WTC11 (cell line): ENCODE measurements at regions not wholly inside any gene's neighbourhood (a gene's known extent, or its start where the extent isn't known, plus 50 kb on each side); places are given as distances from the start of the nearest gene placed in this dataset.

Experiments used
- ATAC-seq: fragments of 200-7000 bp; cut with Tn5 transposase; 2 replicates; pipeline ENCODE4 v1.10.0; 2021; ENCODE audit warnings: mild to moderate bottlenecking, moderate library complexity
- CTCF ChIA-PET: fragments of 300-600 bp; sonication (Branson Sonifier 250); formaldehyde crosslinking; loops from one replicate; lab custom pipeline; 2021; ENCODE audit warnings: antibody characterized with exemption; lab: Charles Lee
- POLR2A ChIA-PET: fragments of 350-600 bp; sonication (Branson Sonifier 250); formaldehyde crosslinking; loops from one replicate; lab custom pipeline; 2021; ENCODE audit warnings: antibody characterized with exemption; lab: Charles Lee
- DNase-seq: peaks from one replicate; pipeline ENCODE4 v3.0.0; 2021; ENCODE audit warnings: low spot score
- H3K27ac Mint-ChIP-seq: 2 replicates; pipeline ENCODE4 v1.8.0; 2021; ENCODE audit warnings: mixed read lengths
- H3K27me3 Mint-ChIP-seq: 2 replicates; pipeline ENCODE4 v1.8.0; 2021; ENCODE audit warnings: low read depth, mild to moderate bottlenecking, moderate library complexity, mixed read lengths
- H3K36me3 Mint-ChIP-seq: 2 replicates; pipeline ENCODE4 v1.8.0; 2021; ENCODE audit warnings: mixed read lengths
- H3K4me1 Mint-ChIP-seq: 2 replicates; pipeline ENCODE4 v1.8.0; 2022; ENCODE audit warnings: mixed read lengths
- H3K4me3 Mint-ChIP-seq: 2 replicates; pipeline ENCODE4 v1.8.0; 2021; ENCODE audit warnings: mild to moderate bottlenecking, moderate library complexity, mixed read lengths
- H3K9me3 Mint-ChIP-seq: 2 replicates; pipeline ENCODE4 v1.8.0; 2021; ENCODE audit warnings: mixed read lengths
- AFF4 ChIP-seq: sonication (generic); formaldehyde crosslinking; IDR thresholded peaks from 2 replicates; pipeline ENCODE4 v1.8.1; 2023; ENCODE audit warnings: mild to moderate bottlenecking, missing genetic modification reagents, borderline replicate concordance
- ATF1 ChIP-seq: sonication (generic); formaldehyde crosslinking; IDR thresholded peaks from 2 replicates; pipeline ENCODE4 v1.8.1; 2023; ENCODE audit warnings: mild to moderate bottlenecking, moderate library complexity, missing genetic modification reagents
- CREB1 ChIP-seq: sonication (generic); formaldehyde crosslinking; IDR thresholded peaks from 2 replicates; pipeline ENCODE4 v1.8.0; 2023; ENCODE audit warnings: mild to moderate bottlenecking, missing genetic modification reagents
- CREM ChIP-seq: sonication (generic); formaldehyde crosslinking; IDR thresholded peaks from 2 replicates; pipeline ENCODE4 v1.8.1; 2022; ENCODE audit warnings: mild to moderate bottlenecking, missing genetic modification reagents, moderate library complexity
- CTCF ChIP-seq: fragments of 200-600 bp; IDR thresholded peaks from 2 replicates; pipeline ENCODE4 v1.8.0; 2022; ENCODE audit warnings: antibody characterized with exemption
- IRF2 ChIP-seq: sonication (generic); formaldehyde crosslinking; IDR thresholded peaks from 2 replicates; pipeline ENCODE4 v1.8.0; 2022; ENCODE audit warnings: low read depth, missing genetic modification reagents, borderline replicate concordance
- MXD4 ChIP-seq: fragments of 250-450 bp; sonication (Bioruptor Pico); IDR thresholded peaks from 2 replicates; pipeline ENCODE4 v1.8.0; 2021; ENCODE audit warnings: mild to moderate bottlenecking, moderate library complexity, borderline replicate concordance
- OVOL2 ChIP-seq: fragments of 250-450 bp; sonication (Bioruptor Pico); IDR thresholded peaks from 2 replicates; pipeline ENCODE4 v1.9.0; 2021; ENCODE audit warnings: mild to moderate bottlenecking, borderline replicate concordance
- RELA ChIP-seq: sonication (generic); formaldehyde crosslinking; IDR thresholded peaks from 2 replicates; pipeline ENCODE4 v1.8.1; 2022; ENCODE audit warnings: missing genetic modification reagents, mild to moderate bottlenecking, borderline replicate concordance
- RORB ChIP-seq: fragments of 250-450 bp; sonication (Bioruptor Pico); IDR thresholded peaks from 2 replicates; pipeline ENCODE4 v1.9.0; 2021; ENCODE audit warnings: mild to moderate bottlenecking
- SMAD4 ChIP-seq: sonication (generic); formaldehyde crosslinking; IDR thresholded peaks from 2 replicates; pipeline ENCODE4 v1.8.0; 2022; ENCODE audit warnings: mild to moderate bottlenecking, missing genetic modification reagents
- SP1 ChIP-seq: sonication (generic); formaldehyde crosslinking; conservative IDR thresholded peaks from 2 replicates; pipeline ENCODE4 v1.8.1; 2022; ENCODE audit warnings: missing genetic modification reagents
- TEAD1 ChIP-seq: sonication (generic); formaldehyde crosslinking; IDR thresholded peaks from 2 replicates; pipeline ENCODE4 v1.8.0; 2022; ENCODE audit warnings: mild to moderate bottlenecking, missing genetic modification reagents
- TEAD4 ChIP-seq: sonication (generic); formaldehyde crosslinking; IDR thresholded peaks from 2 replicates; pipeline ENCODE4 v1.8.0; 2022; ENCODE audit warnings: mild to moderate bottlenecking, missing genetic modification reagents
- ZNF219 ChIP-seq: sonication (generic); formaldehyde crosslinking; IDR thresholded peaks from 2 replicates; pipeline ENCODE4 v1.8.0; 2023; ENCODE audit warnings: missing genetic modification reagents, mild to moderate bottlenecking, borderline replicate concordance
- ZNF232 ChIP-seq: sonication (generic); formaldehyde crosslinking; IDR thresholded peaks from 2 replicates; pipeline ENCODE4 v1.8.0; 2022; ENCODE audit warnings: mild to moderate bottlenecking, missing genetic modification reagents
- ZNF281 ChIP-seq: sonication (generic); formaldehyde crosslinking; IDR thresholded peaks from 2 replicates; pipeline ENCODE4 v1.8.0; 2023; ENCODE audit warnings: mild to moderate bottlenecking, missing genetic modification reagents
- ZNF396 ChIP-seq: fragments of 250-450 bp; sonication (Bioruptor Pico); IDR thresholded peaks from 2 replicates; pipeline ENCODE4 v1.8.0; 2021; ENCODE audit warnings: mild to moderate bottlenecking, moderate library complexity, borderline replicate concordance
- TF ChIP-seq, protein P1 (sequence below): fragments of 250-450 bp; sonication (Bioruptor Pico); IDR thresholded peaks from 2 replicates; pipeline ENCODE4 v1.9.0; 2021; ENCODE audit warnings: mild to moderate bottlenecking
- TF ChIP-seq, protein P2 (sequence below): sonication (generic); formaldehyde crosslinking; IDR thresholded peaks from 2 replicates; pipeline ENCODE4 v1.8.0; 2022; ENCODE audit warnings: mild to moderate bottlenecking, missing genetic modification reagents

DNA sequence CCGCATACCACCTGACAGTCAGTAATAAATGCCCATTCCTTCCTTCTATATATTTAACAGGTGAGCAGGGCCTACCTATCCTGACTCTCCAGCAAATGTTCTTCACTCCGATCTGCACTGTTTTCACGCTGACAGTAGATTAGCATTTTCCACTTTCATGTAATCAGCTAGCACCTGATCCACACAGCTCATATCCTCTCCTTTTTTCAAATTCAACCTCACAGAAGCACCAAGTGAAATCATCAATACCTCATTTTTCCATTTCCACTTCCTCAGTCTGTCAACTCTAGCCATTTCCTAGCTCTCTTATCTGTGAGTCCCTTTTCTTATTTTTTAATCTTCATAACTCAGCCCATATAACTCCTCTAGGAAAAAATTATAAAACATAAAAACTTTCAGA lies 402.8 kb downstream of the ZEB2 start:
- no peak overlapping the region for H3K27ac Mint-ChIP-seq
- no peak overlapping the region for H3K4me3 Mint-ChIP-seq
- TF ChIP-seq ATF1 (CRISPR knock-in tag) (no peak), ZNF232 (CRISPR knock-in tag) (no peak), CTCF (no peak), SMAD4 (CRISPR knock-in tag) (no peak), ZNF219 (CRISPR knock-in tag) (no peak), ZNF396 (CRISPR knock-in tag) (no peak)
- peaks cover 9% of the 10 kb centered on the region for H3K36me3 Mint-ChIP-seq
- H3K9me3 Mint-ChIP-seq: peaks cover 11% of the 10 kb centered on the region
- DNase-seq (no peak), ATAC-seq (no peak)
- POLR2A ChIA-PET: no interaction called here
- H3K4me1 Mint-ChIP-seq: peaks cover 4% of the 10 kb centered on the region; the same call in 1 of the 2 replicates
- H3K27me3 Mint-ChIP-seq: no peaks in the 10 kb centered on the region
- CTCF ChIA-PET: no interaction called here

DNA sequence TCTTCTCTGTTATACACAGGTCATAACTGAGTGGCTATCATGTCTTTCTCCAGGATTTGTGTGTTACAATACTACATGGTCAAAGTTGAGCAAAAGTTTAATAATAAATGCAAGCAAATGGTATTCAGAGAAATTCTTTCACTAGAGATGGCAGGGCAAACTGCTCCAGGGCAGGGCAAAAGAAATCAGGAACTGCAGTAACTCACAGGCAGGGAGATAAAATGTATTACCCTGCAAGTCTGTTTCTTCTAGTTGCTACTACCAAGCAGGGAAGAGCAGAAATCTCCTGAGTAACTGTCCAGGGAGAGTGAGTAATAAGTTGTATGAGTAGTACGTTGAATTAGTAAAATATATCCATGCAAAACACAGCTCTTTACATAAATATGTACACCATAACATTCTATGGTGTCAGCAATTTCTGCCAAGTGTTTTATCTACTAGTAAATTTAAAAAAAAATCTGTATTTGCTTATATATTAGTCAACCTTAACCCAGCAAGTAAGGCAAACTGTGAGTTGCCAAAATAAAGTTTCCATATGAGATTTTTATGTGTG lies 404.1 kb downstream of the ZEB2 start:
- H3K36me3 Mint-ChIP-seq: peaks cover 9% of the 10 kb centered on the region
- TF ChIP-seq RELA (no peak), OVOL2 (CRISPR knock-in tag) (no peak), RORB (CRISPR knock-in tag) (no peak), ZNF281 (CRISPR knock-in tag) (no peak), CTCF (no peak), SP1 (CRISPR knock-in tag) (no peak), CREM (CRISPR knock-in tag) (no peak), MXD4 (CRISPR knock-in tag) (no peak), CREB1 (no peak), TEAD4 (no peak), AFF4 (CRISPR knock-in tag) (no peak), IRF2 (CRISPR knock-in tag) (no peak), TEAD1 (CRISPR knock-in tag) (no peak)
- TF ChIP-seq, protein P1, sequence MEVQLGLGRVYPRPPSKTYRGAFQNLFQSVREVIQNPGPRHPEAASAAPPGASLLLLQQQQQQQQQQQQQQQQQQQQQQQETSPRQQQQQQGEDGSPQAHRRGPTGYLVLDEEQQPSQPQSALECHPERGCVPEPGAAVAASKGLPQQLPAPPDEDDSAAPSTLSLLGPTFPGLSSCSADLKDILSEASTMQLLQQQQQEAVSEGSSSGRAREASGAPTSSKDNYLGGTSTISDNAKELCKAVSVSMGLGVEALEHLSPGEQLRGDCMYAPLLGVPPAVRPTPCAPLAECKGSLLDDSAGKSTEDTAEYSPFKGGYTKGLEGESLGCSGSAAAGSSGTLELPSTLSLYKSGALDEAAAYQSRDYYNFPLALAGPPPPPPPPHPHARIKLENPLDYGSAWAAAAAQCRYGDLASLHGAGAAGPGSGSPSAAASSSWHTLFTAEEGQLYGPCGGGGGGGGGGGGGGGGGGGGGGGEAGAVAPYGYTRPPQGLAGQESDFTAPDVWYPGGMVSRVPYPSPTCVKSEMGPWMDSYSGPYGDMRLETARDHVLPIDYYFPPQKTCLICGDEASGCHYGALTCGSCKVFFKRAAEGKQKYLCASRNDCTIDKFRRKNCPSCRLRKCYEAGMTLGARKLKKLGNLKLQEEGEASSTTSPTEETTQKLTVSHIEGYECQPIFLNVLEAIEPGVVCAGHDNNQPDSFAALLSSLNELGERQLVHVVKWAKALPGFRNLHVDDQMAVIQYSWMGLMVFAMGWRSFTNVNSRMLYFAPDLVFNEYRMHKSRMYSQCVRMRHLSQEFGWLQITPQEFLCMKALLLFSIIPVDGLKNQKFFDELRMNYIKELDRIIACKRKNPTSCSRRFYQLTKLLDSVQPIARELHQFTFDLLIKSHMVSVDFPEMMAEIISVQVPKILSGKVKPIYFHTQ (CRISPR knock-in tag): no peak
- TF ChIP-seq, protein P2, sequence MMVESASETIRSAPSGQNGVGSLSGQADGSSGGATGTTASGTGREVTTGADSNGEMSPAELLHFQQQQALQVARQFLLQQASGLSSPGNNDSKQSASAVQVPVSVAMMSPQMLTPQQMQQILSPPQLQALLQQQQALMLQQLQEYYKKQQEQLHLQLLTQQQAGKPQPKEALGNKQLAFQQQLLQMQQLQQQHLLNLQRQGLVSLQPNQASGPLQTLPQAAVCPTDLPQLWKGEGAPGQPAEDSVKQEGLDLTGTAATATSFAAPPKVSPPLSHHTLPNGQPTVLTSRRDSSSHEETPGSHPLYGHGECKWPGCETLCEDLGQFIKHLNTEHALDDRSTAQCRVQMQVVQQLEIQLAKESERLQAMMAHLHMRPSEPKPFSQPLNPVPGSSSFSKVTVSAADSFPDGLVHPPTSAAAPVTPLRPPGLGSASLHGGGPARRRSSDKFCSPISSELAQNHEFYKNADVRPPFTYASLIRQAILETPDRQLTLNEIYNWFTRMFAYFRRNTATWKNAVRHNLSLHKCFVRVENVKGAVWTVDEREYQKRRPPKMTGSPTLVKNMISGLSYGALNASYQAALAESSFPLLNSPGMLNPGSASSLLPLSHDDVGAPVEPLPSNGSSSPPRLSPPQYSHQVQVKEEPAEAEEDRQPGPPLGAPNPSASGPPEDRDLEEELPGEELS: no peak
- peaks cover 4% of the 10 kb centered on the region; the same call in 1 of the 2 replicates for H3K4me1 Mint-ChIP-seq
- no peak overlapping the region for H3K4me3 Mint-ChIP-seq
- ATAC-seq (no peak), DNase-seq (no peak)
- H3K9me3 Mint-ChIP-seq: peaks cover 11% of the 10 kb centered on the region
- no peaks in the 10 kb centered on the region for H3K27me3 Mint-ChIP-seq
- CTCF ChIA-PET: no interaction called here
- POLR2A ChIA-PET: no interaction called here
- no peak overlapping the region for H3K27ac Mint-ChIP-seq
